Trophoblast cell (in vitro differentiated cells and primary cell): ENCODE measurements at regions not wholly inside any gene's neighbourhood (a gene's known extent, or its start where the extent isn't known, plus 50 kb on each side); places are given as distances from the start of the nearest gene placed in this dataset.

Experiments
- DNase-seq, 2 donors: peaks; one replicate each; pipeline ENCODE4 v3.0.0-alpha.2; 2016
- H2AFZ ChIP-seq: 2 replicates; pipeline ENCODE4 v1.6.1; 2013; ENCODE audit warnings: low read length, moderate library complexity, mild to moderate bottlenecking; ENCODE audit not compliant: insufficient read depth, poor library complexity
- H2AK5ac ChIP-seq: 2 replicates; pipeline ENCODE4 v1.6.1; 2013; ENCODE audit warnings: mild to moderate bottlenecking, low read length
- H2BK120ac ChIP-seq: 2 replicates; pipeline ENCODE4 v1.6.1; 2013; ENCODE audit warnings: low read length, mild to moderate bottlenecking, moderate library complexity; ENCODE audit not compliant: insufficient read depth, poor library complexity
- H2BK12ac ChIP-seq: 2 replicates; pipeline ENCODE4 v1.6.1; 2013; ENCODE audit warnings: mild to moderate bottlenecking, low read length, moderate library complexity
- H2BK5ac ChIP-seq: 2 replicates; pipeline ENCODE4 v1.6.1; 2013; ENCODE audit warnings: low read length, low read depth, moderate library complexity, mild to moderate bottlenecking; ENCODE audit not compliant: poor library complexity
- H3K14ac ChIP-seq: 2 replicates; pipeline ENCODE4 v1.6.1; 2013; ENCODE audit warnings: mild to moderate bottlenecking, low read length
- H3K18ac ChIP-seq: 2 replicates; pipeline ENCODE4 v1.6.1; 2013; ENCODE audit warnings: mild to moderate bottlenecking, low read length
- H3K23ac ChIP-seq: 2 replicates; pipeline ENCODE4 v1.6.1; 2013; ENCODE audit warnings: low read length
- H3K27ac ChIP-seq: 2 replicates; pipeline ENCODE4 v1.5.1; 2013; ENCODE audit warnings: low read depth, mild to moderate bottlenecking, inconsistent platforms, low read length, moderate library complexity
- H3K27me3 ChIP-seq: 2 replicates; pipeline ENCODE4 v1.6.1; 2013; ENCODE audit warnings: inconsistent platforms, mild to moderate bottlenecking, low read length, moderate library complexity; ENCODE audit not compliant: insufficient read depth
- H3K36me3 ChIP-seq, 2 experiments: 1 replicate in 1 of 2; 2 replicates in 1 of 2; pipeline ENCODE4 v1.6.1; 2013; ENCODE audit warnings: low read length in 2 of 2, mild to moderate bottlenecking in 2 of 2, moderate library complexity in 1 of 2; ENCODE audit not compliant: insufficient read depth in 2 of 2, control insufficient read depth in 1 of 2
- H3K4ac ChIP-seq: 2 replicates; pipeline ENCODE4 v1.6.1; 2013; ENCODE audit warnings: low read depth, mild to moderate bottlenecking, low read length, moderate library complexity
- H3K4me1 ChIP-seq, 2 experiments: 1 replicate in 1 of 2; 2 replicates in 1 of 2; pipeline ENCODE4 v1.6.1; 2013; ENCODE audit warnings: low read length in 2 of 2, mild to moderate bottlenecking in 2 of 2, moderate library complexity in 1 of 2; ENCODE audit not compliant: insufficient read depth in 2 of 2, control insufficient read depth in 1 of 2
- H3K4me2 ChIP-seq: 2 replicates; pipeline ENCODE4 v1.6.1; 2013; ENCODE audit warnings: inconsistent platforms, mild to moderate bottlenecking, low read length, moderate library complexity
- H3K4me3 ChIP-seq: 2 replicates; pipeline ENCODE4 v1.5.1; 2013; ENCODE audit warnings: mild to moderate bottlenecking, low read depth, low read length, inconsistent platforms
- H3K79me1 ChIP-seq: one replicate; pipeline ENCODE4 v1.6.1; 2013; ENCODE audit warnings: low read length
- H3K79me2 ChIP-seq: 2 replicates; pipeline ENCODE4 v1.6.1; 2013; ENCODE audit warnings: low read length, mild to moderate bottlenecking; ENCODE audit not compliant: control insufficient read depth, insufficient read depth, poor library complexity
- H3K9ac ChIP-seq: 2 replicates; pipeline ENCODE4 v1.6.1; 2013; ENCODE audit warnings: mild to moderate bottlenecking, low read length
- H3K9me3 ChIP-seq: 2 replicates; pipeline ENCODE4 v1.6.1; 2013; ENCODE audit warnings: low read depth, mild to moderate bottlenecking, control low read depth, inconsistent platforms, low read length; ENCODE audit not compliant: insufficient read depth
- H4K12ac ChIP-seq: 2 replicates; pipeline ENCODE4 v1.6.1; 2013; ENCODE audit warnings: low read depth, mild to moderate bottlenecking, low read length, moderate library complexity
- H4K8ac ChIP-seq: 2 replicates; pipeline ENCODE4 v1.6.1; 2013; ENCODE audit warnings: low read depth, mild to moderate bottlenecking, low read length, moderate library complexity
- H4K91ac ChIP-seq: one replicate; pipeline ENCODE4 v1.6.1; 2013; ENCODE audit warnings: low read depth, mild to moderate bottlenecking, low read length, moderate library complexity
- WGBS: extraction: QIAGEN DNeasy Blood & Tissue Kit; methylation state at CpG from one replicate; pipeline ENCODE4 v1.1.7; 2013; ENCODE audit warnings: missing lambda C conversion rate; ENCODE audit not compliant: insufficient read length, insufficient coverage; ENCODE audit errors: extremely low coverage; 5-methylcytosine and 5-hydroxymethylcytosine counted together

DNA sequence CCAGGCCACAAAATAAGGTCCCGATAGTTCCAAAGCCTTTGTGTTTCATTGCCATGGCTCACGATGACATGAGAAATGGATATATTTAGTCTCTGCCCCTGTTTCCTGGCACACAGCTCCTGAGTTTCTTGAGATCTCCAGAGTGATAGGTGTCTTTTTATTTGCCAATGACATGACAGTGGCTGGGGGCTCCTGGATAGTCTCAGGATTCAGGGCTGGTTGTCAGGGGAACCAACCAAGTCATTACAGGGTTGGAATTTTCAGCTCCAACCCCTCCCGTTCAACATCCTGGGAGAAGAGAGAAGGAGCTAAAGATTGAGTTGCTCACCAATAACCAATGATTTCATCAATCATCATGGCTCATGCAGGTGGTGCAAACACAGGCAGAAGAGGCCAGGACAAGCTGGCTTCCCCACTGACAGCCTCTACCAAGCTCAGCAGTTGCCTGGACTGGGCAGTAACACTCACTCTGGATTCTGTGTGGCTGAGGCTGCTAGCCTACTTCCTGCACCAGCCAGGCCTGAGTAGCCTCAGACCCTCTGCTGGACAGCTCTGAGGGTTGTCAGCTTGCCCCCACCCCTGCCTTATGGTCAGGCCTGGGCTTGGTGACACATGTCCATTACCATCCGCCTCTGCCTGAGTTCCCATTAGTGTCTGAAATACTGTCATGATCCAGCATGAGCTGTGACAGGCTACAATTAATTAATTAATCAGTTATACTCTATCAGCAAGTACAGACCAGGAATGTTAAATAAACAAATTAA is 534.4 kb upstream of the CDH5 start:
- Histone ChIP-seq H4K91ac (no peak overlapping the region), H3K14ac (no peak overlapping the region), H3K4ac (no peak overlapping the region), H3K27me3 (no peaks in the 10 kb centered on the region), H3K79me1 (no peaks in the 10 kb centered on the region), H3K9me3 (no peaks in the 10 kb centered on the region), H3K4me2 (no peak overlapping the region), H2BK12ac (no peak overlapping the region), H2BK5ac (no peak overlapping the region), H3K18ac (no peak overlapping the region), H3K36me3 (no peaks in the 10 kb centered on the region), H3K27ac (no peak overlapping the region), H3K79me2 (no peaks in the 10 kb centered on the region), H2AK5ac (no peak overlapping the region), H4K12ac (no peak overlapping the region), H4K8ac (no peak overlapping the region), H3K4me3 (no peak overlapping the region), H2BK120ac (no peak overlapping the region), H2AFZ (no peak overlapping the region), H3K9ac (no peak overlapping the region), H3K23ac (no peak overlapping the region), H3K4me1 (peaks cover 2 to 4% of the 10 kb centered on the region in 2 experiments)
- no peak for DNase-seq
- no CpG with 5 or more reads among the region's 4 CpGs for WGBS

DNA sequence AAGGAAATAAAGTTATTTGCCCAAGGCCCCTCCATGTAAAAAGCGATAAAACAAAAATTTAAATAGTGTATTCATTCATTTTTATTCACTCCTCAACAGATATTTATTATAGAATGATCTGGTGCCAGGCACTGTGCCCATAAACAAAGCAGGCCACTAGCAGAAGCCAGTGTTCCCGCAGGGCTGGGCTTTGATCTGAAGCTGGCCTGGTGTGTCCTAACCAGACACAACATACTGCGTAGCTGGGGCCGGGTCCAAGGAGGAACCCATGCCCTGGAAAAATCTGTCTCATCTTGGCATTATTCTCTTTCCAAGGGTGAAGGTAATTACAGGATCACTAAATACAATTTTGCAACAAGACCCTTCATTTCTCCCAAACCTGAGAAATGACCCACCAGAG is 537.4 kb upstream of the CDH5 start:
- H3K4ac ChIP-seq, result no peak overlapping the region
- no peak overlapping the region for H4K91ac ChIP-seq
- no peaks in the 10 kb centered on the region for H3K79me1 ChIP-seq
- no peak overlapping the region for H3K4me3 ChIP-seq
- H4K12ac ChIP-seq, result no peak overlapping the region
- H3K9me3 ChIP-seq, result no peaks in the 10 kb centered on the region
- DNase-seq, result no peak
- H3K23ac ChIP-seq, result no peak overlapping the region
- H2AFZ ChIP-seq, result no peak overlapping the region
- no peak overlapping the region for H3K4me2 ChIP-seq
- peaks cover 2 to 4% of the 10 kb centered on the region in 2 experiments for H3K4me1 ChIP-seq
- H2BK120ac ChIP-seq, result no peak overlapping the region
- no peak overlapping the region for H3K14ac ChIP-seq
- no peak overlapping the region for H3K27ac ChIP-seq
- WGBS, result no CpG with 5 or more reads among the region's 4 CpGs
- no peak overlapping the region for H3K18ac ChIP-seq
- H3K36me3 ChIP-seq, result no peaks in the 10 kb centered on the region
- no peak overlapping the region for H2AK5ac ChIP-seq
- H2BK12ac ChIP-seq, result no peak overlapping the region
- H2BK5ac ChIP-seq, result no peak overlapping the region
- no peaks in the 10 kb centered on the region for H3K27me3 ChIP-seq
- no peak overlapping the region for H4K8ac ChIP-seq
- no peak overlapping the region for H3K9ac ChIP-seq
- no peaks in the 10 kb centered on the region for H3K79me2 ChIP-seq

DNA sequence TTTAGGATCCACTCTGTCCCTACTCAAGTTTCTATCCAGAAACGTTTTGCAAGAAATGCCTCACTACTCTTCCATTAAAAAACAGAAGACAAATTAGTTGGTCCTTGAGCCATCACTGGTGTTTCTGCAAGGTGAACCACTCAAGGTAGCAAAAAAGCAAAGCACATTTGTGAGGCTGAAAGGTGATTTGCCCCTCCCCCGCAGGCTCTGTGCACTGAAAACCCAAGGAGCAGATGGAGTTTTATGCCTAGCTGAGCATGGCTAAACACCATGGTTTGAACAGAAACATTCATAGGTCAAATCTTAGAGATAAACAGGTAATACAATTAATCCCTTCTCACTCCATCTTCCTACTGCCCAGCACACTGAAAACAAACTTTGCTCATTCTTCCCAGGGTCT is 538.2 kb upstream of the CDH5 start:
- Histone ChIP-seq H4K91ac (no peak overlapping the region), H3K79me2 (no peaks in the 10 kb centered on the region), H3K27ac (no peak overlapping the region), H3K4me3 (no peak overlapping the region), H3K9me3 (no peaks in the 10 kb centered on the region), H3K27me3 (no peaks in the 10 kb centered on the region), H2AK5ac (no peak overlapping the region), H3K18ac (no peak overlapping the region), H3K36me3 (no peaks in the 10 kb centered on the region), H2BK5ac (no peak overlapping the region), H3K4ac (no peak overlapping the region), H4K12ac (no peak overlapping the region), H3K4me2 (no peak overlapping the region), H4K8ac (no peak overlapping the region), H3K79me1 (no peaks in the 10 kb centered on the region), H2BK12ac (no peak overlapping the region), H3K14ac (no peak overlapping the region), H3K23ac (no peak overlapping the region), H3K9ac (no peak overlapping the region), H2BK120ac (no peak overlapping the region), H3K4me1 (peaks cover 2 to 4% of the 10 kb centered on the region in 2 experiments), H2AFZ (no peak overlapping the region)
- WGBS, result no CpG with 5 or more reads among the region's 2 CpGs
- no peak for DNase-seq

DNA sequence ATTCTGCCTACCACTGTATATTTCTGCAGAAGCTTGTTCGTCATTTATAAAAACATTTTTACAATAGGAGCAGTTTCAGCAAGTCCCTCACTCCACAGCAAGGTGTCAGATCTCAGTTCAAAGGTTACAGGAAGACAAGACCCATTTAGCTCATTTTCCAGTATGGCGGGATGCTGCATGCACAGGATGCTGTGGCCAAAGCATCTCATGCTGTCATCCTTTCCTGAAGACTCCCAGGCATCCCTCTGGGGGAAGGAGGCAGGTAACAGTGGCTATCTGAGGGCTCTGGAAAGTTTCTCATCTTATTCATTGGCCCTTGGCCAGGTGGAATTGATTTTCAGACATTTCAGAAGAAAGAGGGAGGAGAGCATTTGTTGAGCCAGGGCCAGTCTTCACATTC is 539.3 kb upstream of the CDH5 start:
- no peaks in the 10 kb centered on the region for H3K27me3 ChIP-seq
- no peaks in the 10 kb centered on the region for H3K9me3 ChIP-seq
- no peak overlapping the region for H3K27ac ChIP-seq
- H2BK120ac ChIP-seq, result no peak overlapping the region
- no peak overlapping the region for H2BK12ac ChIP-seq
- H3K4me3 ChIP-seq, result no peak overlapping the region
- no peak overlapping the region for H3K4ac ChIP-seq
- no peaks in the 10 kb centered on the region for H3K79me1 ChIP-seq
- no peak overlapping the region for H2AFZ ChIP-seq
- no peak overlapping the region for H2BK5ac ChIP-seq
- no peak overlapping the region for H3K18ac ChIP-seq
- no peaks in the 10 kb centered on the region for H3K79me2 ChIP-seq
- no peak overlapping the region for H4K12ac ChIP-seq
- H4K91ac ChIP-seq, result no peak overlapping the region
- no peak overlapping the region for H4K8ac ChIP-seq
- H2AK5ac ChIP-seq, result no peak overlapping the region
- no peak for DNase-seq
- no peak overlapping the region for H3K14ac ChIP-seq
- no peak overlapping the region for H3K9ac ChIP-seq
- WGBS, result no CpG with 5 or more reads among the region's 2 CpGs
- no peak overlapping the region for H3K23ac ChIP-seq
- peaks cover 2 to 3% of the 10 kb centered on the region in 2 experiments for H3K4me1 ChIP-seq
- H3K4me2 ChIP-seq, result no peak overlapping the region
- H3K36me3 ChIP-seq, result no peaks in the 10 kb centered on the region
